ENCODE measurements at regions not wholly inside any gene's neighbourhood (a gene's known extent, or its start where the extent isn't known, plus 50 kb on each side); places are given as distances from the start of the nearest gene placed in this dataset.

DNA sequence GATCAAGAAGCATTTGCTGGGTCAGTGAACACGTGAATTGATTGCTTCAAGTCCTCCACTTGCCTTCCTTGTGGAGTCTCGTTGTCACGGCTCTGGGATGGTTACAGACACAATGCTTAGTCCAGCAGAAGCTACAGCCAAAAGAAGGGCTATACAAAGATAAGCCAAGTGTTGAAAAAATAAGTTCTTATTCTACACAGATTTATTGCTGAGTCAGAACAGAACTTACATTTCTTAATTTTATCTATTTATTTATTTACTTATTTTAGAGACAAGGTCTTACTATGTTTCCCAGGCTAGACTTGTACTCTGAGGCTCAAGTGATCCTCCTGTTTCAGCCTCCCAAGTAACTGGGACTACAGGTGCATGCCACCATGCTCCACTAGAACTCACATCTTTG, 199.0 kb downstream of the MYLK4 start:
- Histone ChIP-seq H3F3A (ENCODE audit: insufficient read depth, low read depth) (peaks cover 3% of the 10 kb centered on the region; the same call in 1 of the 2 replicates), H3K9me3 (ENCODE audit: insufficient read depth, low read depth) (no peaks in the 10 kb centered on the region), H3K36me3 (ENCODE audit: low read depth) (no peaks in the 10 kb centered on the region), H3K4me2 (no peak overlapping the region), H3K9me2 (ENCODE audit: insufficient read depth) (no peaks in the 10 kb centered on the region), H3K27me3 (ENCODE audit: insufficient read depth, low read depth) (no peaks in the 10 kb centered on the region), H3K4me1 (replicated peaks; ENCODE audit: insufficient read depth) (peaks cover 11% of the 10 kb centered on the region), H2AFZ (no peak overlapping the region), H4K20me1 (ENCODE audit: insufficient read depth) (no peaks in the 10 kb centered on the region), H3K4me3 (no peak overlapping the region), H3K79me2 (ENCODE audit: low read depth) (no peaks in the 10 kb centered on the region), H3K27ac (no peak overlapping the region)
- DNase-seq = no peak
- BruUV-seq (replicated peaks) = no TSS peak
- TF ChIP-seq, protein P1, sequence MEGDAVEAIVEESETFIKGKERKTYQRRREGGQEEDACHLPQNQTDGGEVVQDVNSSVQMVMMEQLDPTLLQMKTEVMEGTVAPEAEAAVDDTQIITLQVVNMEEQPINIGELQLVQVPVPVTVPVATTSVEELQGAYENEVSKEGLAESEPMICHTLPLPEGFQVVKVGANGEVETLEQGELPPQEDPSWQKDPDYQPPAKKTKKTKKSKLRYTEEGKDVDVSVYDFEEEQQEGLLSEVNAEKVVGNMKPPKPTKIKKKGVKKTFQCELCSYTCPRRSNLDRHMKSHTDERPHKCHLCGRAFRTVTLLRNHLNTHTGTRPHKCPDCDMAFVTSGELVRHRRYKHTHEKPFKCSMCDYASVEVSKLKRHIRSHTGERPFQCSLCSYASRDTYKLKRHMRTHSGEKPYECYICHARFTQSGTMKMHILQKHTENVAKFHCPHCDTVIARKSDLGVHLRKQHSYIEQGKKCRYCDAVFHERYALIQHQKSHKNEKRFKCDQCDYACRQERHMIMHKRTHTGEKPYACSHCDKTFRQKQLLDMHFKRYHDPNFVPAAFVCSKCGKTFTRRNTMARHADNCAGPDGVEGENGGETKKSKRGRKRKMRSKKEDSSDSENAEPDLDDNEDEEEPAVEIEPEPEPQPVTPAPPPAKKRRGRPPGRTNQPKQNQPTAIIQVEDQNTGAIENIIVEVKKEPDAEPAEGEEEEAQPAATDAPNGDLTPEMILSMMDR (conservative IDR thresholded peaks at IDR 0.05) = no peak
- no peak for TF ChIP-seq EZH2 (IDR thresholded peaks at IDR 0.05; ENCODE audit: low read depth)
- ChIA-PET POLR2A (ENCODE audit: unreplicated experiment) (no interaction called here), CTCF (interaction anchor here (0.6 kb wide), 2 partner anchors 59 to 889 kb away, joined by 3 to 4 read pairs; no protein-coding TSS in a partner anchor)
- intact Hi-C loops (cut with micrococcal nuclease; ENCODE audit: unreplicated experiment) = no loop called here

DNA sequence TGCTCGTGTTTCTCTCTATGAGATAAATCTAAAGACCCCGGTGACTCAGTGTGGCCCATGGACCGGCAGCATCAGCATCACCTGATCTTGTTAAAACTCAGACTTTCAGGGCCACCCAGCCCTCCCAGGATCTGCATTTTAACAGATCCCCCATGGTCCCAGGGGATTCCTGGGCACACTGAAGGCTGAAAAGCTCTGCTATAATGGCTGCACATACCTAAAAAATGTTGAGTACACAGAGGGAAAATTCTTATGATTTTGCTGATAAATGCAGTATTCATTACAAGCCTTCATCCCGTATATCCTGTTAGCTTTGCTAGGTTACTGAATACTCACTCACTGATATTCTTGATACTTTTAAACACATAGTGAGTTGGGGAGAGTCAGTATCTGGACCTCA, 200.5 kb downstream of the MYLK4 start:
- Histone ChIP-seq H3K4me2 (no peak overlapping the region), H3K4me1 (replicated peaks; ENCODE audit: insufficient read depth) (peaks cover 17% of the 10 kb centered on the region), H2AFZ (no peak overlapping the region), H3F3A (ENCODE audit: insufficient read depth, low read depth) (peaks cover 3% of the 10 kb centered on the region; the same call in 1 of the 2 replicates), H4K20me1 (ENCODE audit: insufficient read depth) (no peaks in the 10 kb centered on the region), H3K27me3 (ENCODE audit: insufficient read depth, low read depth) (no peaks in the 10 kb centered on the region), H3K9me3 (ENCODE audit: insufficient read depth, low read depth) (no peaks in the 10 kb centered on the region), H3K27ac (no peak overlapping the region), H3K4me3 (no peak overlapping the region), H3K79me2 (ENCODE audit: low read depth) (no peaks in the 10 kb centered on the region), H3K36me3 (ENCODE audit: low read depth) (no peaks in the 10 kb centered on the region), H3K9me2 (ENCODE audit: insufficient read depth) (no peaks in the 10 kb centered on the region)
- no TSS peak for BruUV-seq (replicated peaks)
- CTCF ChIA-PET = no interaction called here
- DNase-seq = no peak
- TF ChIP-seq EZH2 (IDR thresholded peaks at IDR 0.05; ENCODE audit: low read depth) = no peak
- TF ChIP-seq, protein P1 (conservative IDR thresholded peaks at IDR 0.05) = no peak
- intact Hi-C loops (cut with micrococcal nuclease; ENCODE audit: unreplicated experiment) = no loop called here
- POLR2A ChIA-PET (ENCODE audit: unreplicated experiment) = no interaction called here

DNA sequence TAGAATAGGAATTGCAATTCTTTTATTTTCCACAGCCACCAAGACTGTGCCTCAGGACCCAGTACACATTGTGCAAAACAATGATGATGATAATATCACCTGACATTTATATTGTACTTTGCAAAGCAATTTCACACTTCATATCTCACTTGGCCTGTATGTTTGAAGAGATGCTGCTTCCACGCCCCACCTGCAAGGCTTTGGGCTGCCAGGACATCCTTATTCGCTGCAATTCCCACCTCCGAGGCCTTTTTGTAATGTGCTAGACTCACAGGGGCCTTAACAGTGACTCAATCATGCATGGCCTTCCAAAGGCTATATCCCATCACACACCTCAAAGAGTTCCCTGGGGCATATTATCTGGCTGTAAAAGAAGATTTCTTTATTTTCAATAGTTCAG, 200.9 kb downstream of the MYLK4 start:
- H3K27me3 ChIP-seq (ENCODE audit: insufficient read depth, low read depth) = no peaks in the 10 kb centered on the region
- no peak overlapping the region for H3K4me2 ChIP-seq
- BruUV-seq (replicated peaks) = no TSS peak
- peaks cover 16% of the 10 kb centered on the region for H3K4me1 ChIP-seq (replicated peaks; ENCODE audit: insufficient read depth)
- H3K4me3 ChIP-seq = no peak overlapping the region
- intact Hi-C loops (cut with micrococcal nuclease; ENCODE audit: unreplicated experiment) = no loop called here
- no peaks in the 10 kb centered on the region for H4K20me1 ChIP-seq (ENCODE audit: insufficient read depth)
- CTCF ChIA-PET = no interaction called here
- peaks cover 3% of the 10 kb centered on the region; the same call in 1 of the 2 replicates for H3F3A ChIP-seq (ENCODE audit: insufficient read depth, low read depth)
- POLR2A ChIA-PET (ENCODE audit: unreplicated experiment) = no interaction called here
- DNase-seq = no peak
- no peaks in the 10 kb centered on the region for H3K9me3 ChIP-seq (ENCODE audit: insufficient read depth, low read depth)
- no peak overlapping the region for H2AFZ ChIP-seq
- no peak overlapping the region for H3K27ac ChIP-seq
- no peaks in the 10 kb centered on the region for H3K79me2 ChIP-seq (ENCODE audit: low read depth)
- H3K9me2 ChIP-seq (ENCODE audit: insufficient read depth) = no peaks in the 10 kb centered on the region
- H3K36me3 ChIP-seq (ENCODE audit: low read depth) = no peaks in the 10 kb centered on the region
- TF ChIP-seq, protein P1 (conservative IDR thresholded peaks at IDR 0.05) = no peak
- TF ChIP-seq EZH2 (IDR thresholded peaks at IDR 0.05; ENCODE audit: low read depth) = no peak
